CD8-positive, alpha-beta memory T cell (primary cell): ENCODE measurements at regions not wholly inside any gene's neighbourhood (a gene's known extent, or its start where the extent isn't known, plus 50 kb on each side); places are given as distances from the start of the nearest gene placed in this dataset.
"Not testable (repeated sequence)": the region's sequence is repeated elsewhere in the genome, so short reads cannot be mapped to it uniquely, and the experiment has no call there.

ENCODE experiments used
- CTCF ChIA-PET: fragments of 350-600 bp; sonication (Branson Sonifier 250); formaldehyde crosslinking; loops from one replicate; lab custom pipeline; 2021; ENCODE audit warnings: antibody characterized with exemption; lab: Charles Lee
- POLR2A ChIA-PET: fragments of 350-600 bp; sonication (Branson Sonifier 250); formaldehyde crosslinking; loops from one replicate; lab custom pipeline; 2021; ENCODE audit warnings: antibody characterized with exemption; lab: Charles Lee
- DNase-seq, 5 donors: peaks; one replicate each; pipeline versions ENCODE4 v3.0.0 to v3.0.0-alpha.2; 2020 to 2022; ENCODE audit warnings: mixed read lengths in 1 of 5
- H3K27ac ChIP-seq: one replicate; pipeline ENCODE4 v1.7.0; 2013; ENCODE audit warnings: low read depth, mild to moderate bottlenecking, low read length, moderate library complexity
- H3K27me3 ChIP-seq: 2 replicates; pipeline ENCODE4 v1.7.0; 2013; ENCODE audit warnings: low read length, mild to moderate bottlenecking; ENCODE audit not compliant: insufficient read depth, poor library complexity, severe bottlenecking
- H3K36me3 ChIP-seq: 2 replicates; pipeline ENCODE4 v1.7.0; 2013; ENCODE audit warnings: mild to moderate bottlenecking, low read length, moderate library complexity; ENCODE audit not compliant: insufficient read depth
- H3K4me1 ChIP-seq: 2 replicates; pipeline ENCODE4 v1.7.0; 2013; ENCODE audit warnings: mild to moderate bottlenecking, low read length, moderate library complexity; ENCODE audit not compliant: insufficient read depth
- H3K4me3 ChIP-seq: 2 replicates; pipeline ENCODE4 v1.7.0; 2013; ENCODE audit warnings: mild to moderate bottlenecking, low read length
- H3K9me3 ChIP-seq: 2 replicates; pipeline ENCODE4 v1.7.0; 2013; ENCODE audit warnings: mild to moderate bottlenecking, low read length
- H3K27ac Mint-ChIP-seq, 8 donors: one replicate each; pipeline ENCODE4 v1.8.0; 2020 to 2021; ENCODE audit warnings: mixed read lengths in 8 of 8, mild to moderate bottlenecking in 6 of 8, inconsistent platforms in 3 of 8, moderate library complexity in 3 of 8
- H3K27me3 Mint-ChIP-seq, 2 donors: one replicate each; pipeline ENCODE4 v1.8.0; 2020 to 2021; ENCODE audit warnings: mixed read lengths in 2 of 2, mild to moderate bottlenecking in 1 of 2, moderate library complexity in 1 of 2
- H3K36me3 Mint-ChIP-seq, 3 donors: one replicate each; pipeline ENCODE4 v1.8.0; 2020 to 2021; ENCODE audit warnings: mixed read lengths in 3 of 3, inconsistent platforms in 1 of 3, mild to moderate bottlenecking in 1 of 3
- H3K4me1 Mint-ChIP-seq, 3 donors: one replicate each; pipeline ENCODE4 v1.8.0; 2020 to 2021; ENCODE audit warnings: mixed read lengths in 3 of 3, inconsistent platforms in 1 of 3, mild to moderate bottlenecking in 1 of 3
- H3K4me3 Mint-ChIP-seq, 7 donors: one replicate each; pipeline ENCODE4 v1.8.0; 2020 to 2021; ENCODE audit warnings: mixed read lengths in 7 of 7, mild to moderate bottlenecking in 6 of 7, moderate library complexity in 4 of 7, inconsistent platforms in 2 of 7
- H3K9me3 Mint-ChIP-seq, 5 donors: one replicate each; pipeline ENCODE4 v1.8.0; 2020 to 2022; ENCODE audit warnings: mixed read lengths in 5 of 5, mild to moderate bottlenecking in 3 of 5, moderate library complexity in 2 of 5, inconsistent platforms in 1 of 5

DNA sequence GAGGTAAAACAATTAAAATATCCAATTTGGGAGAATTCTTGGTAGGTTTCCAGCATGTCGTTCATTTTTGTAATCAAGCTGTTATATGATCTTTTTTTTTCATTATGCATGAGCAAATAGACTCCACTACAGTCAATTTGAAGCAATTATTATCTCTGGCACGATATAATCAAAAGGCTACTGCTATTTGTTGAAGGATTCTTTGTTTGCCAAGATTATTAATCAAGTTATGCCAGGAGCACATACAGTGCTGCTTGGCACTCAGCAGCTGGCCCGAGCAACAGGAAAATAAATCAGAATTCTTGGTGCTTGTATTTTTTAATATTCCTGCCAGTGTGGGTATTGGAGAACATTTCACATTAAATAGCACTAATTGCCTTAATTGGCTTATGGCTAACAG lies 279.5 kb downstream of the RND3 start:
- POLR2A ChIA-PET: no interaction called here
- no peaks in the 10 kb centered on the region for H3K36me3 ChIP-seq
- H3K9me3 Mint-ChIP-seq: peaks cover 1 to 11% (median 3%) of the 10 kb centered on the region in 5 donors
- no peak overlapping the region for H3K4me3 Mint-ChIP-seq
- H3K27me3 ChIP-seq: no peaks in the 10 kb centered on the region
- no peaks in the 10 kb centered on the region for H3K4me1 Mint-ChIP-seq
- DNase-seq: no peak
- H3K27me3 Mint-ChIP-seq: no peaks in the 10 kb centered on the region
- no peak overlapping the region for H3K27ac ChIP-seq
- no peaks in the 10 kb centered on the region for H3K9me3 ChIP-seq
- CTCF ChIA-PET: no interaction called here
- no peaks in the 10 kb centered on the region for H3K4me1 ChIP-seq
- H3K4me3 ChIP-seq: no peak overlapping the region
- no peaks in the 10 kb centered on the region for H3K36me3 Mint-ChIP-seq
- no peak overlapping the region for H3K27ac Mint-ChIP-seq

DNA sequence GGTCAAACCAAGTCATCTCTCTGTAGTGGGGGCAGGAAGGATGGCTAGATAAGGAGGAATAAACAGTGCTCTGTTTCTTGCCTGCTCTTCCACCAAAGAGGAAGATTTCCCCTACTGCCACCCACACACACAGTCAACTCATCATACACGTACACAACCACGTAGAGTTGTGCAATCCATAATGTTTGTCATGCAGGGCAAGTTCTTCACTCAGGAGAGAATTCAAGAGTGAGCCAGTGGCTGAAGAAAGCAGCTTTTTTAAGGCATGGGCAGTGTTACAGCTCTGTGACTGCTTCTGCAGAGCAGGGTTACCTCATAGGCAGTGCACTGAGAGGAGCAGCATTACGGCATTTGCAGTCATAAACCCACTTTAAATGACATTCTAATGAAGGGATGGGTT lies 283.0 kb downstream of the RND3 start:
- POLR2A ChIA-PET: no interaction called here
- Mint-ChIP-seq H3K4me1 (no peaks in the 10 kb centered on the region), H3K27me3 (no peaks in the 10 kb centered on the region), H3K27ac (no peak overlapping the region), H3K9me3 (peaks cover 1 to 12% (median 7%) of the 10 kb centered on the region in 5 donors), H3K4me3 (no peak overlapping the region), H3K36me3 (no peaks in the 10 kb centered on the region)
- Histone ChIP-seq H3K27me3 (no peaks in the 10 kb centered on the region), H3K4me1 (no peaks in the 10 kb centered on the region), H3K36me3 (no peaks in the 10 kb centered on the region), H3K27ac (no peak overlapping the region), H3K4me3 (no peak overlapping the region), H3K9me3 (no peaks in the 10 kb centered on the region)
- CTCF ChIA-PET: no interaction called here
- DNase-seq: no peak

DNA sequence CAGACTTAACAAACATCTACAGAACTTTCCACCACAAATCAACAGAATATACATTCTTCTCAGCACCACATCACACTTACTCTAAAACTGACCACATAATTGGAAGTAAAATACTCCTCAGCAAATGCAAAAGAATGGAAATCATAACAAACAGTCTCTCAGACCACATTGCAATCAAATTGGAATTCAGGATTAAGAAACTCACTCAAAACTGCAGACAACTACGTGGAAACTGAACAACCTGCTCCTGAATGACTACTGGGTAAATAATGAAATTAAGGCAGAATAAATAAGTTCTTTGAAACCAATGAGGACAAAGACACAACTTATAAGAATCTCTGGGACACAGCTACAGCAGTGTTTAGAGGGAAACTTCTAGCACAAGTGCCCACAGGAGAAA lies 292.7 kb downstream of the RND3 start:
- H3K9me3 ChIP-seq, H3K4me3 Mint-ChIP-seq, H3K27ac ChIP-seq, H3K27me3 ChIP-seq, H3K36me3 Mint-ChIP-seq, CTCF ChIA-PET, H3K4me1 Mint-ChIP-seq, H3K4me3 ChIP-seq, H3K36me3 ChIP-seq, H3K27me3 Mint-ChIP-seq, POLR2A ChIA-PET, H3K4me1 ChIP-seq, H3K27ac Mint-ChIP-seq, DNase-seq, H3K9me3 Mint-ChIP-seq: not testable (repeated sequence)

DNA sequence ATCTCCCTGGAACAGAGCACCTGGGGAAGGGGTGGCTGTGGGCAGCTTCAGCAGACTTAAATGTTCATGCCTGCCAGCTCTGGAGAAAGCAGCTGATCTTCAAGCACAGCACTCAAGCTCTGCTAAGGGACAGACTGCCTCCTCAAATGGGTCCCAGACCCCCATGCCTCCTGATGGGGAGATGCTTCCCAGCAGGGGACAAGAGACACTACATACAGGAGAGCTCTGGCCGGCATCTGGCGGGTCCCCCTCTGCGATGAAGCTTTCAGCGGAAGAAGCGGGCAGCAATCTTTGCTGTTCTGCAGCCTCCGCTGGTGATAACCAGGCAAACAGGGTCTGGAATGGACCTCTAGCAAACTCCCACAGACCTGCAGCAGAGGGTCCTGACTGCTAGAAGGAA lies 294.8 kb downstream of the RND3 start:
- Mint-ChIP-seq H3K4me3 (no peak overlapping the region), H3K27ac (no peak overlapping the region), H3K9me3 (peaks cover 0 to 7% (median 3%) of the 10 kb centered on the region in 5 donors), H3K27me3 (no peaks in the 10 kb centered on the region), H3K4me1 (no peaks in the 10 kb centered on the region), H3K36me3 (no peaks in the 10 kb centered on the region)
- CTCF ChIA-PET: no interaction called here
- H3K4me3 ChIP-seq: no peak overlapping the region
- no peak for DNase-seq
- no peak overlapping the region for H3K27ac ChIP-seq
- H3K9me3 ChIP-seq: no peaks in the 10 kb centered on the region
- H3K4me1 ChIP-seq: no peaks in the 10 kb centered on the region
- H3K27me3 ChIP-seq: no peaks in the 10 kb centered on the region
- H3K36me3 ChIP-seq: no peaks in the 10 kb centered on the region
- POLR2A ChIA-PET: no interaction called here

DNA sequence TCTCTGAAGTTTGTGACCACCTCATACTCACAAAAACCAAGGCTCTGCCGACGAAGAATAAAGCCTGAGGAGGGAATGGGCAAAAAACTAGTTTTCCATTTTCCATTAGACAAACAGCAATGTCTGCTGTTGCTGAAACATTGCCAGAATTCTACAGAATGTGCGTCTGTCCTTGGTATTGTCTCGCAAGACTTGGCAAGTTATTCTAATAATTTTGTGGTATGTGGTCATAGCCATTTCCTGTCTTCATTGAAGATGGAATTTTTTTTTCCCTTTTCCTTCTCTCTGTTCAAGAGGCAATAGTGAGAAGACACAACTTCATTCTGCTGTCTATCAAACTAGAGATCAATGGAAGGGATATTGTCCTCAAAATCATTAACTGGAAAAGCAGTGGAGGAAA lies 296.1 kb downstream of the RND3 start:
- Histone ChIP-seq H3K36me3 (no peaks in the 10 kb centered on the region), H3K9me3 (no peaks in the 10 kb centered on the region), H3K27me3 (no peaks in the 10 kb centered on the region), H3K27ac (no peak overlapping the region), H3K4me1 (no peaks in the 10 kb centered on the region), H3K4me3 (no peak overlapping the region)
- Mint-ChIP-seq H3K27me3 (no peaks in the 10 kb centered on the region), H3K4me1 (no peaks in the 10 kb centered on the region), H3K9me3 (peaks cover 0 to 7% (median 3%) of the 10 kb centered on the region in 5 donors), H3K27ac (no peak overlapping the region), H3K4me3 (no peak overlapping the region), H3K36me3 (no peaks in the 10 kb centered on the region)
- CTCF ChIA-PET: no interaction called here
- DNase-seq: no peak
- POLR2A ChIA-PET: no interaction called here

DNA sequence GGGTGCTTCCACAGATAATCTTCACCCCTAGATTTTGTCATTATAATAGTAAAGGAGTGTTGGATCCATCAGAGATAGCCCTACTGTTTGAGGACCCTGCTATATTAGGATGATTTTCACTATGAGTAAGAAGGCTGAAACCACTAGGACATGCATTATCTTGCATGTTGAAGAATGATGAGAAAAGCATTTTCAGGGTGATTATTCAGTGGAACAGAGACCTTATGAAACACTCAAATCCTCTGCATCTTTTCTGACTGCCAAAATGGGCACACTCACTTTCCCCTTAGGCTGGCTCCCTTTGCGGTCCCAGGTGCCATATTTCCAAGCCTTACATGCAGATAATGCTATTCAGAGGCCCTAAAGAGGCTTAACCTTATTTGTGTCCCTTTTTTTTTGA lies 296.9 kb downstream of the RND3 start:
- DNase-seq: no peak
- Mint-ChIP-seq H3K4me1 (no peaks in the 10 kb centered on the region), H3K36me3 (no peaks in the 10 kb centered on the region), H3K27ac (no peak overlapping the region), H3K27me3 (no peaks in the 10 kb centered on the region), H3K4me3 (no peak overlapping the region), H3K9me3 (peaks cover 0 to 3% (median under 1%) of the 10 kb centered on the region in 5 donors)
- no peaks in the 10 kb centered on the region for H3K27me3 ChIP-seq
- H3K9me3 ChIP-seq: no peaks in the 10 kb centered on the region
- H3K27ac ChIP-seq: no peak overlapping the region
- no peak overlapping the region for H3K4me3 ChIP-seq
- POLR2A ChIA-PET: no interaction called here
- H3K36me3 ChIP-seq: no peaks in the 10 kb centered on the region
- H3K4me1 ChIP-seq: no peaks in the 10 kb centered on the region
- CTCF ChIA-PET: no interaction called here

DNA sequence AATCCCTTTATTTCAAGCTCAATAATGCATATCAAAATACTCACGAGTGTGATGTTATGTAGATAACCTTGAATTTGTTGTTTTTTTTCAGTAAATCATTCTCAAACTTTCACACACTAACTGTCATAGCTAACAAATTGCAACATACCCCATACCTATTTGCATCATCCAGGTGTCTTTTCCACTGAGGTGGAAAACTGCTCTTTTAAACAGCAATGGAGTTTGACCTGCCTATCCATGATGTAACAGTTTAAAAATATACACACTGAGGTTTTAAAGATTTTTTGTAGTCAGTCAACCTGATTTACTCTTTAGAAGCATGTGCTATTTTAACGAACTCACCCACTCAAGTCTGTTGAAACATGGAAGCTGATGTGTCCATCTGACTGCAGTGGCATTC lies 298.7 kb downstream of the RND3 start:
- no peak for DNase-seq
- POLR2A ChIA-PET: no interaction called here
- H3K4me1 ChIP-seq: no peaks in the 10 kb centered on the region
- no peaks in the 10 kb centered on the region for H3K36me3 Mint-ChIP-seq
- H3K4me1 Mint-ChIP-seq: no peaks in the 10 kb centered on the region
- peaks cover 0 to 8% (median 0%) of the 10 kb centered on the region in 5 donors for H3K9me3 Mint-ChIP-seq
- H3K27ac ChIP-seq: no peak overlapping the region
- no peak overlapping the region for H3K4me3 ChIP-seq
- H3K27me3 Mint-ChIP-seq: no peaks in the 10 kb centered on the region
- H3K9me3 ChIP-seq: no peaks in the 10 kb centered on the region
- H3K27me3 ChIP-seq: no peaks in the 10 kb centered on the region
- no peak overlapping the region for H3K27ac Mint-ChIP-seq
- CTCF ChIA-PET: no interaction called here
- H3K4me3 Mint-ChIP-seq: no peak overlapping the region
- H3K36me3 ChIP-seq: no peaks in the 10 kb centered on the region

DNA sequence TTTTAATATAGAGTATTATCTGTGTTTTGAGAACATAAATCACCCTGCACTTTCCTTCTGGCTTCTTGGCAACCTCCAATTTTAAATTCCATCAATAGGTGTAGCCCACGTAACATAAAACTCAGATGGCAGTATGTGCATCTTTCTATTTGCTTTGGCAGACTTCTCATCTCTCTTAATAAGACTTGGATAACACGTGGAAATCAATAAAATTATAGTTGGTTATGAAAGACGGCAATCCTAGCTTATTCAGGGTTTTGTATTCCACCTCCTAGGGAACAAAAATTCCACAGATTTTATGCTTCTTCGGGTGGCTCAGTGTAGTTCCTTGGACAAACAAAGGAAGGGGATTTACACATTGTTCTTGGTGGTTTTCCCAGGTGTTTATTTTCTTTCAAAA lies 299.3 kb downstream of the RND3 start:
- DNase-seq: no peak
- Mint-ChIP-seq H3K27me3 (no peaks in the 10 kb centered on the region), H3K4me1 (no peaks in the 10 kb centered on the region), H3K27ac (no peak overlapping the region), H3K36me3 (no peaks in the 10 kb centered on the region), H3K9me3 (peaks cover 0 to 12% (median 0%) of the 10 kb centered on the region in 5 donors), H3K4me3 (no peak overlapping the region)
- H3K4me3 ChIP-seq: no peak overlapping the region
- no peaks in the 10 kb centered on the region for H3K9me3 ChIP-seq
- ChIA-PET CTCF (no interaction called here), POLR2A (no interaction called here)
- no peaks in the 10 kb centered on the region for H3K36me3 ChIP-seq
- no peaks in the 10 kb centered on the region for H3K27me3 ChIP-seq
- no peaks in the 10 kb centered on the region for H3K4me1 ChIP-seq
- H3K27ac ChIP-seq: no peak overlapping the region
